GM21717 (cell line): ENCODE measurements at regions not wholly inside any gene's neighbourhood (a gene's known extent, or its start where the extent isn't known, plus 50 kb on each side); places are given as distances from the start of the nearest gene placed in this dataset.
"Not testable (repeated sequence)": the region's sequence is repeated elsewhere in the genome, so short reads cannot be mapped to it uniquely, and the experiment has no call there.

Source experiments
- ATAC-seq: cut with Tn5 transposase; IDR thresholded peaks from one replicate; pipeline ENCODE4 v1.9.1; 2021; ENCODE audit warnings: mild to moderate bottlenecking, moderate library complexity; ENCODE audit not compliant: unreplicated experiment

GRCh38 chr14:31911160-31911559 lies 165.9 kb upstream of the ARHGAP5 start:
- no peak for ATAC-seq

GRCh38 chr14:31913370-31913769 lies 163.7 kb upstream of the ARHGAP5 start:
- ATAC-seq = no peak

GRCh38 chr14:31918289-31918688 lies 158.8 kb upstream of the ARHGAP5 start:
- not testable (repeated sequence) for ATAC-seq

- no peak for ATAC-seq
Observed at GRCh38 chr14:31920001-31920400, 157.1 kb upstream of the ARHGAP5 start.

GRCh38 chr14:31920989-31921650 lies 156.0 kb upstream of the ARHGAP5 start:
- ATAC-seq = no peak

GRCh38 chr14:31921721-31922120 lies 155.4 kb upstream of the ARHGAP5 start:
- no peak for ATAC-seq

- ATAC-seq = no peak
Observed at GRCh38 chr14:31926123-31926522, 151.0 kb upstream of the ARHGAP5 start.

- no peak for ATAC-seq
Observed at GRCh38 chr14:31926652-31927347, 150.3 kb upstream of the ARHGAP5 start.

- ATAC-seq = no peak
Observed at GRCh38 chr14:31927348-31927832, 149.7 kb upstream of the ARHGAP5 start.

GRCh38 chr14:31930070-31930469 lies 147.0 kb upstream of the ARHGAP5 start:
- no peak for ATAC-seq

GRCh38 chr14:31930493-31931240 lies 146.4 kb upstream of the ARHGAP5 start:
- ATAC-seq = no peak

GRCh38 chr14:31932675-31933074 lies 144.4 kb upstream of the ARHGAP5 start:
- no peak for ATAC-seq

- ATAC-seq = no peak
Observed at GRCh38 chr14:31933716-31934115, 143.4 kb upstream of the ARHGAP5 start.

- no peak for ATAC-seq
Observed at GRCh38 chr14:31934767-31935266, 142.3 kb upstream of the ARHGAP5 start.

GRCh38 chr14:31935391-31935790 lies 141.7 kb upstream of the ARHGAP5 start:
- ATAC-seq = no peak

GRCh38 chr14:31936115-31936514 lies 141.0 kb upstream of the ARHGAP5 start:
- ATAC-seq = no peak

- peak; percentile 98 for ATAC-seq
Observed at GRCh38 chr14:31937730-31938346, 139.3 kb upstream of the ARHGAP5 start.

GRCh38 chr14:31939934-31940333 lies 137.2 kb upstream of the ARHGAP5 start:
- no peak for ATAC-seq

- no peak for ATAC-seq
Observed at GRCh38 chr14:31941487-31941886, 135.6 kb upstream of the ARHGAP5 start.

GRCh38 chr14:31942166-31942841 lies 134.8 kb upstream of the ARHGAP5 start:
- no peak for ATAC-seq
